SU-DHL-6 (cell line): ENCODE measurements at regions not wholly inside any gene's neighbourhood (a gene's known extent, or its start where the extent isn't known, plus 50 kb on each side); places are given as distances from the start of the nearest gene placed in this dataset.

Experiments
- H2AFZ ChIP-seq: fragments of 200-600 bp; sonication (generic); 2 replicates; pipeline ENCODE4 v1.6.1; 2014; ENCODE audit warnings: low read depth, mild to moderate bottlenecking, moderate library complexity, mixed read lengths, antibody characterized with exemption, low read length; ENCODE audit not compliant: severe bottlenecking
- H3F3A ChIP-seq: fragments of 200-600 bp; shearing (Covaris generic); 2 replicates; pipeline ENCODE4 v1.6.0; 2016; ENCODE audit warnings: antibody characterized with exemption, mild to moderate bottlenecking; ENCODE audit not compliant: insufficient read depth
- H3K27ac ChIP-seq: fragments of 200-600 bp; sonication (generic); 2 replicates; pipeline ENCODE4 v1.5.1; 2016; ENCODE audit warnings: low read depth, mild to moderate bottlenecking, low read length, moderate library complexity, mixed read lengths
- H3K27me3 ChIP-seq: fragments of 200-600 bp; sonication (generic), shearing (Covaris generic); 2 replicates; pipeline ENCODE4 v1.6.0; 2014; ENCODE audit warnings: mild to moderate bottlenecking, low read length
- H3K36me3 ChIP-seq: fragments of 200-600 bp; sonication (generic); 2 replicates; pipeline ENCODE4 v1.6.1; 2014; ENCODE audit warnings: mild to moderate bottlenecking, low read length, mixed read lengths
- H3K4me2 ChIP-seq: fragments of 300-600, 200-600 bp; shearing (Covaris generic), sonication (generic); 2 replicates; pipeline ENCODE4 v1.6.0; 2014; ENCODE audit warnings: low read length, low read depth, mild to moderate bottlenecking; ENCODE audit not compliant: poor library complexity, severe bottlenecking
- H3K4me3 ChIP-seq: fragments of 200-600 bp; sonication (generic); 2 replicates; pipeline ENCODE4 v1.5.1; 2014; ENCODE audit warnings: antibody characterized with exemption, low read length, mild to moderate bottlenecking, mixed read lengths; ENCODE audit not compliant: insufficient read depth, poor library complexity, severe bottlenecking
- H3K79me2 ChIP-seq: fragments of 200-600 bp; sonication (generic); 2 replicates; pipeline ENCODE4 v1.6.1; 2014; ENCODE audit warnings: mild to moderate bottlenecking, low read length, moderate library complexity; ENCODE audit not compliant: insufficient read depth
- H3K9ac ChIP-seq: fragments of 200-600 bp; sonication (generic); 2 replicates; pipeline ENCODE4 v1.7.0; 2014; ENCODE audit warnings: mild to moderate bottlenecking, low read length
- H3K9me2 ChIP-seq: fragments of 200-600 bp; sonication (generic); replicated peaks from 2 replicates; pipeline ENCODE4 v1.6.1; 2014; ENCODE audit warnings: low read length; ENCODE audit not compliant: insufficient read depth
- H3K9me3 ChIP-seq: fragments of 200-600 bp; sonication (generic); 2 replicates; pipeline ENCODE4 v1.6.1; 2014; ENCODE audit warnings: low read length, mixed read lengths; ENCODE audit not compliant: insufficient read depth
- H4K20me1 ChIP-seq: fragments of 200-600 bp; sonication (generic); 2 replicates; pipeline ENCODE4 v1.6.1; 2014; ENCODE audit warnings: low read depth, mild to moderate bottlenecking, antibody characterized with exemption, low read length, moderate library complexity, mixed read lengths
- EZH2phosphoT487 ChIP-seq: fragments of 200-600 bp; sonication (generic), shearing (Covaris generic); conservative IDR thresholded peaks from 2 replicates; pipeline ENCODE4 v1.6.1; 2018; ENCODE audit warnings: mild to moderate bottlenecking, antibody characterized with exemption, low read length, moderate library complexity, mixed read lengths
- TF ChIP-seq, protein P1 (sequence below): fragments of 200-600 bp; sonication (generic); IDR thresholded peaks from one replicate; pipeline ENCODE4 v1.5.1; 2017; ENCODE audit warnings: antibody characterized with exemption, mild to moderate bottlenecking, low read length, moderate library complexity; ENCODE audit not compliant: insufficient read depth, poor library complexity, severe bottlenecking

DNA sequence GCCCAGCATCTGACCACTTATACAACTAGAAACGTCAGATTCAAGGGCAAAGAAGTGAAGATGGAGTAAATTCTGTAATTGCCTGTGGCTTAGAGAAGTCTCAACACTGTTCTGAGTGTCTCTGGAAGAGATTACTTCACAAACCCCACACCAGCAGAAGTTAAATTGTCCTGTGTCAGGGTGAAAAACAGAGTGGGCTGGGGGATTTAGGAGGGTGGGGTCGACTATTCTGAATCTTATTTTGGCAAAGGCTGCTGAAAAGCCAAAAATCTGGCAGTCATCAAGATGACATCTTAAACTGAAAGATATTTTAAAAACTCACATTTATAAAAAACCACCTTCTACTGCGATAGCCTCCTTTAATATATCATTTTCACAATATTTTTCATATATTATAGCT, 180.8 kb downstream of the KLHL28 start:
- Histone ChIP-seq H3K9ac (no peak overlapping the region), H3K79me2 (no peaks in the 10 kb centered on the region), H3K9me2 (no peaks in the 10 kb centered on the region; the same call in 1 of the 2 replicates), H4K20me1 (no peaks in the 10 kb centered on the region), H3K27me3 (no peaks in the 10 kb centered on the region), H3K27ac (no peak overlapping the region), H2AFZ (no peak overlapping the region), H3F3A (no peaks in the 10 kb centered on the region), H3K36me3 (no peaks in the 10 kb centered on the region), H3K4me3 (no peak overlapping the region), H3K4me2 (no peak overlapping the region), H3K9me3 (no peaks in the 10 kb centered on the region)
- TF ChIP-seq, protein P1, sequence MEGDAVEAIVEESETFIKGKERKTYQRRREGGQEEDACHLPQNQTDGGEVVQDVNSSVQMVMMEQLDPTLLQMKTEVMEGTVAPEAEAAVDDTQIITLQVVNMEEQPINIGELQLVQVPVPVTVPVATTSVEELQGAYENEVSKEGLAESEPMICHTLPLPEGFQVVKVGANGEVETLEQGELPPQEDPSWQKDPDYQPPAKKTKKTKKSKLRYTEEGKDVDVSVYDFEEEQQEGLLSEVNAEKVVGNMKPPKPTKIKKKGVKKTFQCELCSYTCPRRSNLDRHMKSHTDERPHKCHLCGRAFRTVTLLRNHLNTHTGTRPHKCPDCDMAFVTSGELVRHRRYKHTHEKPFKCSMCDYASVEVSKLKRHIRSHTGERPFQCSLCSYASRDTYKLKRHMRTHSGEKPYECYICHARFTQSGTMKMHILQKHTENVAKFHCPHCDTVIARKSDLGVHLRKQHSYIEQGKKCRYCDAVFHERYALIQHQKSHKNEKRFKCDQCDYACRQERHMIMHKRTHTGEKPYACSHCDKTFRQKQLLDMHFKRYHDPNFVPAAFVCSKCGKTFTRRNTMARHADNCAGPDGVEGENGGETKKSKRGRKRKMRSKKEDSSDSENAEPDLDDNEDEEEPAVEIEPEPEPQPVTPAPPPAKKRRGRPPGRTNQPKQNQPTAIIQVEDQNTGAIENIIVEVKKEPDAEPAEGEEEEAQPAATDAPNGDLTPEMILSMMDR = no peak
- TF ChIP-seq EZH2phosphoT487 = no peak

DNA sequence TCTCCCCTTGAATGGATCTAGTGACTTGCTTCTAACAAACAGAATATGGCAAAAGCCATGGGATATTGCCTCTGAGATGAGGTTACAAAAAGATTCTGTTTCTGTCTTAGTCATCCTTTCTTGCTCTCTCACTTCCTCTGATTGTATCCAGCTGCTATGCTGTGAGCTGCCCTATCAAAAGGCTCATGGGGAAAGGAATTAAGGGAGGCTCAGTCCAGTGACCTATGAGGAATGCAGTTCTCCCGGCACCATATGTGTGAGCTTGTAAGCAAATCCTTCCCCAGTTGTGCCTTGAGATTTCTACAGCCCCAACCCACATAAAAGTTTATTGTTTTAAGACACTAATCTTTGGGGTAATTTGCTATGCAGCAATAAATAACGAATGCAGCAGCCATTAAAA, 183.1 kb downstream of the KLHL28 start:
- no peaks in the 10 kb centered on the region for H3K9me3 ChIP-seq
- H3K27ac ChIP-seq = no peak overlapping the region
- H4K20me1 ChIP-seq = no peaks in the 10 kb centered on the region
- no peak overlapping the region for H3K9ac ChIP-seq
- H3K4me2 ChIP-seq = no peak overlapping the region
- H3K4me3 ChIP-seq = no peak overlapping the region
- no peaks in the 10 kb centered on the region for H3K79me2 ChIP-seq
- no peaks in the 10 kb centered on the region for H3K36me3 ChIP-seq
- no peaks in the 10 kb centered on the region for H3K27me3 ChIP-seq
- no peaks in the 10 kb centered on the region for H3F3A ChIP-seq
- no peak overlapping the region for H2AFZ ChIP-seq
- TF ChIP-seq, protein P1 = no peak
- no peak for TF ChIP-seq EZH2phosphoT487
- H3K9me2 ChIP-seq = no peaks in the 10 kb centered on the region; the same call in 1 of the 2 replicates

DNA sequence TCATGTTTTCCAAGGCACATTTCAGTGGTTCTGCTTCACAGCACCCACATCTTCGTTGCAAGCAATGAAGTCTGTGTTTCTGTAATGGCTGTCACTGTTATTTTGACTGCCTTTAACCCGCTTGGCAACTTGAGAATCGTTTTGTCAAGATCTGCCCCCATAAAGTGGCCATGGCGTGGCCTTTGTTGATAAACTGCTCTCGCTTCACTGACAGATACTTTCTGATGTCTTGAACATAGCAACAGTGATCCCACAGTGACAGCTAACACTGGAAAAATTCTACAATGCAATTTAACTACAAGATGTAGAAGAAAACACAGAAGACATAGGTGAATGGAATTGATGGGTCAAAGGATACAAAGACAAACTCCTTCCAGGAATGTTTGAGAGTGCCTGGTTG, 184.2 kb downstream of the KLHL28 start:
- H3K79me2 ChIP-seq = no peaks in the 10 kb centered on the region
- H3K27me3 ChIP-seq = no peaks in the 10 kb centered on the region
- no peak for TF ChIP-seq EZH2phosphoT487
- TF ChIP-seq, protein P1 = no peak
- H3K4me3 ChIP-seq = no peak overlapping the region
- no peaks in the 10 kb centered on the region for H4K20me1 ChIP-seq
- no peaks in the 10 kb centered on the region for H3K36me3 ChIP-seq
- no peak overlapping the region for H2AFZ ChIP-seq
- no peaks in the 10 kb centered on the region for H3F3A ChIP-seq
- no peak overlapping the region for H3K9ac ChIP-seq
- no peaks in the 10 kb centered on the region for H3K9me2 ChIP-seq
- no peaks in the 10 kb centered on the region for H3K9me3 ChIP-seq
- H3K4me2 ChIP-seq = no peak overlapping the region
- no peak overlapping the region for H3K27ac ChIP-seq
